IMR-90 (cell line): ENCODE measurements at regions not wholly inside any gene's neighbourhood (a gene's known extent, or its start where the extent isn't known, plus 50 kb on each side); places are given as distances from the start of the nearest gene placed in this dataset.

Experiments used
- ATAC-seq: fragments of 200-7000 bp; cut with Tn5 transposase; 2 replicates; pipeline ENCODE4 v1.9.1; 2020; ENCODE audit warnings: low read depth, mild to moderate bottlenecking, moderate library complexity
- BruUV-seq: library from RNA; stranded (reverse); fragments of 400-500 nt; replicated peaks from 2 replicates; lab custom pipeline; 2021; lab: Mats Ljungman, UMichigan
- CTCF ChIA-PET: fragments of 300-600 bp; formaldehyde crosslinking; extraction: SDS; loops from one replicate; lab custom pipeline; 2021; ENCODE audit warnings: antibody characterized with exemption; lab: Yijun Ruan, JAX
- POLR2A ChIA-PET: fragments of 300-600 bp; sonication (Branson Sonifier 250); formaldehyde crosslinking; loops from one replicate; lab custom pipeline; 2022; ENCODE audit warnings: antibody characterized with exemption; ENCODE audit not compliant: unreplicated experiment; lab: Charles Lee
- DNase-seq: peaks from one replicate; pipeline ENCODE4 v3.0.0; 2013
- H2AFZ ChIP-seq: replicated peaks from 2 replicates; pipeline ENCODE3; 2013; ENCODE audit warnings: low read length, mild to moderate bottlenecking; ENCODE audit not compliant: poor library complexity
- H2AK5ac ChIP-seq: 2 replicates; pipeline ENCODE4 v1.6.1; 2013; ENCODE audit warnings: low read depth, low read length, inconsistent platforms
- H2AK9ac ChIP-seq: replicated peaks from 2 replicates; pipeline ENCODE3; 2013; ENCODE audit warnings: mild to moderate bottlenecking, low read depth, low read length, moderate library complexity; ENCODE audit not compliant: poor library complexity
- H2BK120ac ChIP-seq: 2 replicates; pipeline ENCODE4 v1.6.1; 2013; ENCODE audit warnings: low read depth, low read length, inconsistent platforms
- H2BK15ac ChIP-seq: 3 replicates; pipeline ENCODE4 v1.6.1; 2013; ENCODE audit warnings: low read depth, low read length, inconsistent platforms
- H2BK20ac ChIP-seq: 2 replicates; pipeline ENCODE4 v1.6.1; 2013; ENCODE audit warnings: low read depth, mild to moderate bottlenecking, inconsistent platforms, low read length, moderate library complexity
- H2BK5ac ChIP-seq: 2 replicates; pipeline ENCODE4 v1.6.1; 2013; ENCODE audit warnings: mild to moderate bottlenecking, low read depth, low read length, inconsistent platforms; ENCODE audit not compliant: poor library complexity, severe bottlenecking
- H3K14ac ChIP-seq: replicated peaks from 2 replicates; pipeline ENCODE4 v1.6.1; 2013; ENCODE audit warnings: low read depth, low read length, inconsistent platforms
- H3K18ac ChIP-seq: 2 replicates; pipeline ENCODE4 v1.6.1; 2013; ENCODE audit warnings: low read depth, low read length, control low read depth
- H3K23ac ChIP-seq: 2 replicates; pipeline ENCODE4 v1.6.1; 2013; ENCODE audit warnings: low read depth, low read length, inconsistent platforms
- H3K27ac ChIP-seq: 2 replicates; pipeline ENCODE4 v1.5.1; 2013; ENCODE audit warnings: mild to moderate bottlenecking, control low read depth, low read length; ENCODE audit not compliant: insufficient read depth
- H3K27me3 ChIP-seq: 2 replicates; pipeline ENCODE4 v1.6.1; 2013; ENCODE audit warnings: low read length; ENCODE audit not compliant: control insufficient read depth, insufficient read depth
- H3K36me3 ChIP-seq: 2 replicates; pipeline ENCODE4 v1.6.1; 2013; ENCODE audit warnings: low read length, mixed read lengths; ENCODE audit not compliant: control insufficient read depth, insufficient read depth
- H3K4ac ChIP-seq: 2 replicates; pipeline ENCODE4 v1.6.1; 2013; ENCODE audit warnings: low read depth, low read length, inconsistent platforms
- H3K4me1 ChIP-seq: 2 replicates; pipeline ENCODE4 v1.6.1; 2013; ENCODE audit warnings: low read length, mixed read lengths; ENCODE audit not compliant: control insufficient read depth, insufficient read depth
- H3K4me2 ChIP-seq: 2 replicates; pipeline ENCODE4 v1.6.1; 2013; ENCODE audit warnings: low read depth, mild to moderate bottlenecking, control low read depth, low read length, moderate library complexity
- H3K4me3 ChIP-seq: 2 replicates; pipeline ENCODE4 v1.5.1; 2013; ENCODE audit warnings: low read depth, mild to moderate bottlenecking, control low read depth, low read length, moderate library complexity; ENCODE audit not compliant: insufficient read depth
- H3K56ac ChIP-seq: 2 replicates; pipeline ENCODE4 v1.6.1; 2013; ENCODE audit warnings: low read length, inconsistent platforms; ENCODE audit not compliant: insufficient read depth; ENCODE audit errors: extremely low read depth
- H3K79me1 ChIP-seq, 2 experiments: 2 replicates each; pipeline ENCODE4 v1.6.1; 2013; ENCODE audit warnings: low read length in 2 of 2, inconsistent platforms in 1 of 2, low read depth in 1 of 2
- H3K9ac ChIP-seq: 2 replicates; pipeline ENCODE4 v1.6.1; 2013; ENCODE audit warnings: low read depth, low read length, control low read depth
- H3K9me1 ChIP-seq: 2 replicates; pipeline ENCODE4 v1.6.1; 2013; ENCODE audit warnings: low read length, inconsistent platforms; ENCODE audit not compliant: insufficient read depth
- H3K9me3 ChIP-seq: 2 replicates; pipeline ENCODE4 v1.6.1; 2013; ENCODE audit warnings: low read length; ENCODE audit not compliant: control insufficient read depth, insufficient read depth
- H4K20me1 ChIP-seq: 2 replicates; pipeline ENCODE4 v1.6.1; 2013; ENCODE audit warnings: low read length, inconsistent platforms; ENCODE audit not compliant: insufficient read depth
- H4K5ac ChIP-seq: 2 replicates; pipeline ENCODE4 v1.6.1; 2013; ENCODE audit warnings: mild to moderate bottlenecking, low read depth, low read length, control low read depth
- H4K8ac ChIP-seq, 2 experiments: 2 replicates each; pipeline ENCODE4 v1.6.1; 2013; ENCODE audit warnings: low read depth in 2 of 2, low read length in 2 of 2, control low read depth in 1 of 2, inconsistent platforms in 1 of 2
- H4K91ac ChIP-seq: 2 replicates; pipeline ENCODE4 v1.6.1; 2013; ENCODE audit warnings: low read depth, low read length, inconsistent platforms; ENCODE audit not compliant: insufficient read depth
- BHLHE40 ChIP-seq: fragments of 150-350 bp; IDR thresholded peaks from 2 replicates; pipeline ENCODE4 v1.6.1; 2016; ENCODE audit warnings: mild to moderate bottlenecking, low read depth, low read length
- CEBPB ChIP-seq: IDR thresholded peaks from 2 replicates; pipeline ENCODE4 v1.6.1; 2012; ENCODE audit warnings: low read depth, low read length, improper control_type of control experiment
- CHD1 ChIP-seq: IDR thresholded peaks from 2 replicates; pipeline ENCODE4 v1.6.1; 2012; ENCODE audit warnings: low read depth, low read length, improper control_type of control experiment
- FOS ChIP-seq: fragments of 150-350 bp; IDR thresholded peaks from 2 replicates; pipeline ENCODE4 v1.6.1; 2016; ENCODE audit warnings: low read depth, low read length
- MAFK ChIP-seq: IDR thresholded peaks from 2 replicates; pipeline ENCODE4 v1.6.1; 2012; ENCODE audit warnings: low read depth, low read length, improper control_type of control experiment
- MAZ ChIP-seq: IDR thresholded peaks from 2 replicates; pipeline ENCODE4 v1.6.1; 2012; ENCODE audit warnings: low read depth, mild to moderate bottlenecking, low read length, improper control_type of control experiment, moderate library complexity, borderline replicate concordance
- MXI1 ChIP-seq: IDR thresholded peaks from 2 replicates; pipeline ENCODE4 v1.6.1; 2012; ENCODE audit warnings: low read depth, mild to moderate bottlenecking, low read length, moderate library complexity, borderline replicate concordance
- NFE2L2 ChIP-seq: fragments of 150-350 bp; IDR thresholded peaks from 2 replicates; pipeline ENCODE4 v1.6.1; 2016; ENCODE audit warnings: low read depth, mild to moderate bottlenecking, low read length
- POLR2A ChIP-seq: IDR thresholded peaks from 2 replicates; pipeline ENCODE4 v1.6.1; 2012; ENCODE audit warnings: mild to moderate bottlenecking, low read depth, low read length
- RAD21 ChIP-seq: IDR thresholded peaks from 2 replicates; pipeline ENCODE4 v1.6.1; 2012; ENCODE audit warnings: low read length, improper control_type of control experiment
- RCOR1 ChIP-seq: IDR thresholded peaks from 2 replicates; pipeline ENCODE4 v1.6.1; 2012; ENCODE audit warnings: mild to moderate bottlenecking, low read length, improper control_type of control experiment; ENCODE audit not compliant: insufficient replicate concordance
- RFX5 ChIP-seq: IDR thresholded peaks from 2 replicates; pipeline ENCODE4 v1.8.0; 2012; ENCODE audit warnings: low read depth, mild to moderate bottlenecking, low read length, moderate library complexity
- SMC3 ChIP-seq: fragments of 150-350 bp; IDR thresholded peaks from 2 replicates; pipeline ENCODE4 v1.6.1; 2016; ENCODE audit warnings: low read depth, mild to moderate bottlenecking, antibody characterized with exemption, low read length, moderate library complexity
- USF2 ChIP-seq: fragments of 150-350 bp; IDR thresholded peaks from 2 replicates; pipeline ENCODE4 v1.6.1; 2017; ENCODE audit warnings: mild to moderate bottlenecking, antibody characterized with exemption, low read length, low read depth
- WGBS, 2 experiments: methylation state at CpG; one replicate each; pipeline versions ENCODE4 v1.1.5 to v1.1.7; 2013; ENCODE audit warnings: missing lambda C conversion rate in 2 of 2; ENCODE audit not compliant: insufficient read length in 1 of 2; ENCODE audit errors: extremely low coverage in 2 of 2; 5-methylcytosine and 5-hydroxymethylcytosine counted together
- dilution Hi-C: fragments of 300-500 bp; cut with HindIII; formaldehyde crosslinking; loops from one replicate; pipeline ENCODE4 v1.14.3; 2018; ENCODE audit warnings: low sequenced_read_pairs; ENCODE audit not compliant: unreplicated experiment
- in situ Hi-C: fragments of 300-500 bp; cut with MboI; formaldehyde crosslinking; loops from 3 replicates; pipeline ENCODE4 v1.14.3; 2019; ENCODE audit warnings: low sequenced_read_pairs, inconsistent platforms, mixed read lengths
- intact Hi-C: fragments of 100-400 bp; cut with micrococcal nuclease; formaldehyde crosslinking; loops from 2 replicates; pipeline ENCODE4 v1.10.0; 2022
- TF ChIP-seq, protein P1 (sequence below): conservative IDR thresholded peaks from 2 replicates; pipeline ENCODE4 v1.5.1; 2012; ENCODE audit warnings: mild to moderate bottlenecking, low read depth, low read length, improper control_type of control experiment
- TF ChIP-seq, protein P2 (sequence below): fragments of 150-350 bp; IDR thresholded peaks from 2 replicates; pipeline ENCODE4 v1.6.1; 2016; ENCODE audit warnings: low read depth, mild to moderate bottlenecking, low read length, moderate library complexity, borderline replicate concordance

GRCh38 chr5:86546044-86546443 lies 71.7 kb upstream of the COX7C start:
- Histone ChIP-seq H3K9ac (no peak overlapping the region), H3K4me2 (no peak overlapping the region), H4K8ac (no peak overlapping the region), H4K91ac (no peak overlapping the region), H3K27ac (no peak overlapping the region), H2BK20ac (no peak overlapping the region), H3K23ac (no peak overlapping the region), H4K5ac (no peak overlapping the region), H2BK120ac (no peak overlapping the region), H2AK9ac (no peak overlapping the region), H4K20me1 (no peaks in the 10 kb centered on the region), H3K9me1 (no peaks in the 10 kb centered on the region), H3K9me3 (no peaks in the 10 kb centered on the region), H3K4ac (no peak overlapping the region), H3K14ac (no peak overlapping the region), H2AFZ (no peak overlapping the region), H3K4me1 (no peaks in the 10 kb centered on the region), H2BK5ac (no peak overlapping the region), H3K36me3 (no peaks in the 10 kb centered on the region), H3K27me3 (no peaks in the 10 kb centered on the region), H2AK5ac (no peak overlapping the region), H3K18ac (no peak overlapping the region), H3K56ac (no peak overlapping the region), H3K4me3 (no peak overlapping the region), H3K79me1 (no peaks in the 10 kb centered on the region), H2BK15ac (no peak overlapping the region)
- in situ Hi-C loops (no loop called here), intact Hi-C loops (no loop called here), dilution Hi-C loops (no loop called here)
- BruUV-seq: no TSS peak
- CTCF ChIA-PET: interaction anchor here (0.6 kb wide), 1 partner anchor 331 kb away, joined by 3 read pairs; no protein-coding TSS in a partner anchor
- no CpG with 5 or more reads among the region's 2 CpGs for WGBS, 2 experiments
- TF ChIP-seq FOS: no peak
- no peak for TF ChIP-seq POLR2A
- TF ChIP-seq CEBPB: no peak
- no peak for TF ChIP-seq RAD21
- TF ChIP-seq NFE2L2: no peak
- no peak for TF ChIP-seq BHLHE40
- TF ChIP-seq RFX5: no peak
- TF ChIP-seq, protein P1, sequence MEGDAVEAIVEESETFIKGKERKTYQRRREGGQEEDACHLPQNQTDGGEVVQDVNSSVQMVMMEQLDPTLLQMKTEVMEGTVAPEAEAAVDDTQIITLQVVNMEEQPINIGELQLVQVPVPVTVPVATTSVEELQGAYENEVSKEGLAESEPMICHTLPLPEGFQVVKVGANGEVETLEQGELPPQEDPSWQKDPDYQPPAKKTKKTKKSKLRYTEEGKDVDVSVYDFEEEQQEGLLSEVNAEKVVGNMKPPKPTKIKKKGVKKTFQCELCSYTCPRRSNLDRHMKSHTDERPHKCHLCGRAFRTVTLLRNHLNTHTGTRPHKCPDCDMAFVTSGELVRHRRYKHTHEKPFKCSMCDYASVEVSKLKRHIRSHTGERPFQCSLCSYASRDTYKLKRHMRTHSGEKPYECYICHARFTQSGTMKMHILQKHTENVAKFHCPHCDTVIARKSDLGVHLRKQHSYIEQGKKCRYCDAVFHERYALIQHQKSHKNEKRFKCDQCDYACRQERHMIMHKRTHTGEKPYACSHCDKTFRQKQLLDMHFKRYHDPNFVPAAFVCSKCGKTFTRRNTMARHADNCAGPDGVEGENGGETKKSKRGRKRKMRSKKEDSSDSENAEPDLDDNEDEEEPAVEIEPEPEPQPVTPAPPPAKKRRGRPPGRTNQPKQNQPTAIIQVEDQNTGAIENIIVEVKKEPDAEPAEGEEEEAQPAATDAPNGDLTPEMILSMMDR: no peak
- no peak for TF ChIP-seq MAFK
- TF ChIP-seq SMC3: no peak
- TF ChIP-seq MAZ: no peak
- TF ChIP-seq, protein P2, sequence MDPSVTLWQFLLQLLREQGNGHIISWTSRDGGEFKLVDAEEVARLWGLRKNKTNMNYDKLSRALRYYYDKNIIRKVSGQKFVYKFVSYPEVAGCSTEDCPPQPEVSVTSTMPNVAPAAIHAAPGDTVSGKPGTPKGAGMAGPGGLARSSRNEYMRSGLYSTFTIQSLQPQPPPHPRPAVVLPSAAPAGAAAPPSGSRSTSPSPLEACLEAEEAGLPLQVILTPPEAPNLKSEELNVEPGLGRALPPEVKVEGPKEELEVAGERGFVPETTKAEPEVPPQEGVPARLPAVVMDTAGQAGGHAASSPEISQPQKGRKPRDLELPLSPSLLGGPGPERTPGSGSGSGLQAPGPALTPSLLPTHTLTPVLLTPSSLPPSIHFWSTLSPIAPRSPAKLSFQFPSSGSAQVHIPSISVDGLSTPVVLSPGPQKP: no peak
- no peak for TF ChIP-seq MXI1
- TF ChIP-seq CHD1: no peak
- TF ChIP-seq RCOR1: no peak
- TF ChIP-seq USF2: no peak
- DNase-seq (no peak), ATAC-seq (no peak)
- POLR2A ChIA-PET: no interaction called here
